Hepatic stellate cell (primary cell): ENCODE measurements at regions not wholly inside any gene's neighbourhood (a gene's known extent, or its start where the extent isn't known, plus 50 kb on each side); places are given as distances from the start of the nearest gene placed in this dataset.

ENCODE experiments used
- DNase-seq: peaks from one replicate; pipeline ENCODE4 v3.0.0; 2011; ENCODE audit warnings: low spot score

DNA sequence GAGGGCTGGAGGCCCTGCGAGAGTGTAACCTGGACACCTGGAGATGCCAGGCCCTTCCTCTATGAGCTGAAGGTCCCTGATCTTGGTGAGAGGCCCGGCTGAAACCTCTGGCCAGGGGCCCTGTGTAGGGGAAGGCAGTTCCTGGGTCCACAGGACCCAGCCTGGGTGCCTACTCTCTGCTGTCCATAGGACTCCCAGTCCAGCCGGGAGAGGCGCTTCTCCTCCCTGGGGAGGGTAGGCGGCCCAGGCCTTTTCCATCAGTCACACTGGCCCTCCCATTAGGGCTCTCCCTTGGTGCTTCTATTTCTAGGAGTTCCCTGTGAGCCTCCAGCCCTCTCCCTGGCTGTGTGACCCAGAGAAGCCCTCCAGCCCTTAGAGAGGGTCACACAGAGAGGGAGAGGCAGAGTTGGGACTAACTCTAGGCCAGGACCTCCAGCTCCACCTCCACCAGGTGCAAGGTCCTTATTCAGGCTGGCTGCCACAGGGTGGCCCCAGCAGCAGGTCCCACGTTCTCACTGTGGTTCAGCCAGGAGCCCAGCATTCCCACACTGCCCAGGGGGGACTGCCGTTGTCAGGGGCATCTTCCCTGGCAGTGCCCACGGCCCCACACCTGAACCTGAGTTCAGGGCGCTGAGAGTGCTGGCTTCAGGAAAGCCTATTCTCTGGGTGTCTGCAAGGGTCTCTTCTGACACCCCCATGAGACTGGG is 146.8 kb downstream of the SMAD6 start:
- no peak for DNase-seq

DNA sequence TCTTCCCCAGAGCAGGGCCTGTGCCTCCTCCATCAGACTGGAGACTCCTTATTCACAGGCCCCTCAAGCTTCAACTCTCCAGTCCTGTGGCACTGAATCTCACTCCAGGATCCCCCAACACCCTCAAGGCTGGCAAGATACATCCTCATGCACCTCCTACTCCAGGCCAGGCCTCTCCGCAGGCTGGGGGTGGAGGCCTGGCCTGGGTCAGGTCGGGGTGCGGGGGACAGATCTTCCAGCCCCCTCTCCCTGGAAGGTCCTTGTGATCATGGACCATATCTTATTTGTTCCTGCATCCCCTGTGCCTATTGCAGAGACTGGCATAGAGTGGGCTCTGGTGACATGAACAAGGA is 147.3 kb downstream of the SMAD6 start:
- DNase-seq = no peak

DNA sequence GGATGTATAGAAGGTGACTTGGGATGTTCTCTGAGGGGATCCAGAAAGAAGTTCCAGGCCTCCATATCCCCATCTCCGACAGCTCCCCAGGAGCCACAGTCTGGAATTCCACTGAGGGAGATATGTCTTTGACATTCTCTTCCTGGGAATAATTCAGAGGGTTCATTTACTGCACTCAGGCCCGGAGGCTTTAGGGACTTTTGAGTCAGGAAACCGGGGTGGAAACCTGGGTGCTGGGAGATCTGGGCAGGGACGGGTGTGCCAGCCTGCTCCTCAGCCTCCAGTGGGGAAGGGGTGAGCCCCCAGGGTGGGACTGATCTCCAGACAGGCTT is 147.7 kb downstream of the SMAD6 start:
- DNase-seq = no peak

DNA sequence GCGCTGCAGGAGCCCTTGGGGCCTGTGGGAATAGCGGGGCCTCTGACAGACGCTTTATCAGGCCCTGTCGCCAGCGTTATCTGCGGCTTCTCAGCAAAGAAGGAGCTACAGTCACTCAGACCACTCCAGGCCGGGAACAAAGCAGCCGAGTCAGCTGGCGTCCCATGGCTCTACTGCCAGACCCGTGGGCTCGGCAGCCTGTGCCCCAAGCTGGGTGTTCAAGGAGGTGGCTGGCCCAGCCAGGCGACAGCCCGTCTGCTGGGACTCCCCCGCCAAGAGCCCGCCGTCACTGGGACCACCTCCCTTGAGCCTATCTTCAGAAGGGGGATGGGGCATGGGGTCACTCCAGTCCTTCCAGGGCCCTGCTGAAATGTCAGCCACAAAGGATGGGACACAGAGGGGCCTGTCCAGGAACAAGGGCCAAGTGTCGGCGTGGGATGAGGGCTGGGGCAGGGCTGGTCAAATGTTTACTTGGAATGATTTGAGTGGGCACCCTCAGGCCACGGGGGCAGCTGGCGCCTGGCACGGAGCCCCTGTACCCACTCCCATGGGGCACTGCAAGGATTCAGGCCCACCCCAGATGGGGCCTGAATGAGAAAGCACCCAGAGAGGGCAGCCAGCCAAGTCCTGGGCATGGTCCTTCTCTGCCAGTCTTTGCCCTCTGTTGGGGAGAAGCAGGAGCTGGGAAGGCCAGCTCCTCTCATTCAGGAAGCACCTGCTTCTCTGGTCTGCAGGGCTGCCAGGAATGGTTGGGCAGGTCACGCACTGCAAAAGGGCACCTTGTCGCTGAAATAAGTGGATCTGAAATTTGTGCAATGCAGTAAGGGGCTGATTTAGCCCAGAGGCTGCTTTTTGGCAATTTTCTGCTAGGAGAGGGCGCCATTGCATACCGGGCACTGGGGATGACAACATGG is 148.3 kb downstream of the SMAD6 start:
- DNase-seq = no peak

DNA sequence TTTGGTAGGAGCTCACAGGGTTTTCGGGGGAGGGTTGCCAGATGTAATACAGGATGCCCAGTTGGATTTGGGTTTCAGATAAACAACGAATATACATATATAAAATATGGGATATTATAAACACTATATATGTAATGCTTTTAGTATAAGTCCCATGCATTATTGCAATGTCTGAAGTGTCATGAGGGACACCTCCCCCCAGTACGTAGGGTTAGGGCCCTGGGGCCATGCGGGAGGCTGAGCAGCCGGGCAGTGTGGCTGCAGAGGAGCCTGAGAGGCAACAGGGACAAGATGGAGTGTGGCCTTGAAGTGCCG is 148.9 kb downstream of the SMAD6 start:
- no peak for DNase-seq

DNA sequence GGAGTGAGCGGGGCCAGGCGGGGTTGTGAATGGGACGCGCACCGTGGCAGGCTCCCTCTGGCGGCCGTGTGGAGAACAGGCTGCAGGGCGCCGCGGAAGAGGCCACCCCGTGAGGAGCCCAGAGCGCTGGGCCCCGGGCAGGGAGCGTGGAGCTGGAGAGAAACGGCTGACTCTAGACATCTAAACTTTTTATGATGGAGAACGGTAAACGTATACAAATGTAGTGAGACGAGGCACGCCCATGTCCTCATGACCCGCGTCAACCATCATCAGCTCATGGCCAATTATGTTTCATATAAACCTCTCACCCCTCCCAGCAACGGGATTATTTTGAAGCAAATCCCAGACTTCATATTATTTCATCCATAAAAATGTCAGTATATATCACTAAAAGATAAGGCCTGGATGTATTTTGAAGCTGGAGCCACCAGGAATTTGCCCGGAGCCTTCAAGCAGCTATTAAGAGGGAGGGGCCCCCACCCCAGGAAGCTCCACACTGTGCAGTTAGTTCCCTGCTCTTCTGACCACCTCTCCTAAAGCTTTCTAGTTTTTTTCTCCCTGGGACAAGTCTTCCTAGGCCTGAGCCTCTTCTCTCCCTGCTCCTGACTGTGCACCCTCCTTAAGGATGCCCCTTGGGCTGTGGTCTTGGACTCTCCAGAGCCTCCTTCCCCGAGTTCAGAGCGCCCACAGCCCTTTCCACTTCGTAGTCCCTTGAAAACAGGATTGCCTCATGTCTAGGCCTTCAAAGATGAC is 149.5 kb downstream of the SMAD6 start:
- DNase-seq = peak; percentile 93

DNA sequence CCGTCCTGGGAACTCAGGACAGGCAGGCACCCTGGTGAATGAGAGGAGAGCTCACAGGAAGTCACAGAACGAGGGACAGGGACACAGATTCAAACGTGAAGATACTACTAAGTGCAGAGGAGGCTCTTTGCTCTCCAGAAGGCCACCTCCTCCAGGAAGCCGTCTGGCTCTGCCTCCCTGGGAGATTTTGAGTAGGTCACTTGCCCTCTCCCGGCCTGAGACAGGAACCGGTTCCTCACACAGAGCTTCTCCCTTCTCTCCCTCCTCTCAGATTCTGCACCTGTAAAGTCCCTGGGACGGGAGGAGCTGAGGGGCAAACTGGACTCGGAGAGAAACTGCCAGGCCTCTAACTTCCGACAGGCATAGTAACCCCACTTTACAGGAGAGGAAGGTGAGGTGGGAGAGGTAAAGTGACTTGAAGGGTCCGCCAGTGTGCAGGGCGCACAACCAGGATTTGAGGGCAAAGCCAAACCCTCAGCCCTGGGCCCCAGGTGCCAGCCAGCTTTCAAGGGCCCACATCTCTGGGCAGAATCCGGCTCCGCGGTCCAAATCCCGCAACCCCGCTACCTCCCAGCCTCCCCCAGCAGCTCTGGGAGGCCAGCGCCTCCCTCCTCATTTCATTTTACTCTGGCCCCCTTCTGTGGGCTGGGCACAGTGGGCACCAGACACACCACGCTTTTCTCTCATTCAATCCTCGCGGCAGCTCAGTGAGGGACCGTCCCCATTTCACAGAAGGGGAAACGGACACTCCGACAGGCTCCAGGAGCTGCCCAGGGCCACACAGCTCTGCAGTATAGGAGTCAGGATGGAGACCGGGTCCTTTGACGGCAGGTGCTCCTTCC is 150.2 kb downstream of the SMAD6 start:
- no peak for DNase-seq

DNA sequence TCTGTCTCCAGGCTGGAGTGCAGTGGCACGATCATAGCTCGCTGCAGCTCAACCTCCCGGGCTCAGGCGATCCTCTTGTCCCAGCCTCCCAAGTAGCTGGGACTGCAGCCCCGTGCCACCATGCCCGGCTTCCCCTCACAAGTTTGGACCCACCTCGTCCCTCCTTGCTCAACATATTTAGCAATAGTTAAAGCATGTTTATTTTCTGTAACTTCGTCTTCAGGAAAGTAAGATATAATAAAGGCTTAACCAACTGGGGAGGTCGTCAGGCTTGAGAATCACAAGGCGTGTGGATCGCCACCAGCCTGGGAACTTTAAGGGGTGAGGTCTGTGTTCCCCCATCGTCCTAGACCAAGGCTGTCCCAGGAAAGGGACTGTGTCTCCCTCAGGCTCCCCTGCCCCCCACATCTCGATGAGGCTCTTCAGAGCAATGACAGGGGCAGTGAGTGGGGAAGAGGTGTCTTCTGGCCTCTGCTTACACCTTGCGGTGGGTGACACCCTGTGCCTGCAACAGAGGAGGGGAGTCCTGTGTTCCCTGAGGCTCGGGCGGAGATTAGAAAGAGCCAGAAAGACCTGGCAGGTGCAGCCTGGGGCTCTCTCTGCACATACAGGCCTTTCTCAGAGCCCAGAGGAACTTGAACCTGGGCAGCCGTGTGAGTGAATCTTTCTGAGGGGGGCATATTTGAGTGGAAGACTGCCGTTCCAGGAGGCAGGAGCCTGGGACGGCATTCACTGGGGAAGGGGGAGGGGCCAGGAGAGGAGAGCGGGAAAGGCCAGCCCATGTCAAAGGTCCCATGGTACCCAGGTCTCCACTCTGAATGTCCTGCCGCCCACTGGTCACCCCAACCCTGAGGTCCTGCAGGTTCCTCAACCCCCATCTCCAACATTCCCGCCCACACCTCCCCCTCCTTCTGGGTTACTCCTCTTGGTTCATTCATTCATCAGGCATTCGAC is 152.3 kb downstream of the SMAD6 start:
- DNase-seq = no peak

DNA sequence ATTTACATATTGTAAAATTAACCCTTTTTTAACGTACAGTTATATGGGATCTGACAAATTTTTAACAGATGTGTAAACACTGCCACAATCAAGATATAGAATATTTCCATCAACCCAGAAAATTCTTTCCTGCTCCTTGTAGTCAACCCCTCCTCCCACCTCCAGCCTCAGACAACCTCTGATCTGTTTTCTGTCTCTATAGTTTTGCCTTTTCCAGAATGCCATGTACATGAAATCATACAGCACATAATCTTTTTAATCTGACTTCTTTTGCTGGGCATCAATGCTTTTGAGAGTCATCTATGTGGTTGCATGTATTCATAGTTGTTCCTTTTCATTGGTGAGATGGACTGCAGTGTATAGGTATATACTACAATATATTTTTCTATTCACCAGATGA is 153.0 kb downstream of the SMAD6 start:
- no peak for DNase-seq

DNA sequence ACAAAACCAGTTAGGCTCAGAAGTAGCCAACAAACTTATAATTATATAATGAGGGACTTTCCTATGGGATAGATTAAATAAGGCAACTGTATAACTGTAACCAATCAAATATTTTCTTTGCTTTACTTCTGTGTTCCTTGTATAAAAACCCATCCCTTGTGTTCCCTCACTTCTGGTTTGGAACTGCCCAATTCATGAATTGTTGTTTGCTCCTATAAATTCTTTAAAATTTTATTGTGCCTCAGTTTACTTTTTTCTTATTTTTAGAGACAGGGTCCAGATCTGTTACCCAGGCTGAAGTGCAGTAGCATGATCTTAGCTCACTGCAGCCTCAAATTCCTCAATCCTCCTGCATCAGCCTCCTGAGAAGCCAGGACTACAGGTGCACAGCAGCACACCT is 155.7 kb downstream of the SMAD6 start:
- DNase-seq = no peak

DNA sequence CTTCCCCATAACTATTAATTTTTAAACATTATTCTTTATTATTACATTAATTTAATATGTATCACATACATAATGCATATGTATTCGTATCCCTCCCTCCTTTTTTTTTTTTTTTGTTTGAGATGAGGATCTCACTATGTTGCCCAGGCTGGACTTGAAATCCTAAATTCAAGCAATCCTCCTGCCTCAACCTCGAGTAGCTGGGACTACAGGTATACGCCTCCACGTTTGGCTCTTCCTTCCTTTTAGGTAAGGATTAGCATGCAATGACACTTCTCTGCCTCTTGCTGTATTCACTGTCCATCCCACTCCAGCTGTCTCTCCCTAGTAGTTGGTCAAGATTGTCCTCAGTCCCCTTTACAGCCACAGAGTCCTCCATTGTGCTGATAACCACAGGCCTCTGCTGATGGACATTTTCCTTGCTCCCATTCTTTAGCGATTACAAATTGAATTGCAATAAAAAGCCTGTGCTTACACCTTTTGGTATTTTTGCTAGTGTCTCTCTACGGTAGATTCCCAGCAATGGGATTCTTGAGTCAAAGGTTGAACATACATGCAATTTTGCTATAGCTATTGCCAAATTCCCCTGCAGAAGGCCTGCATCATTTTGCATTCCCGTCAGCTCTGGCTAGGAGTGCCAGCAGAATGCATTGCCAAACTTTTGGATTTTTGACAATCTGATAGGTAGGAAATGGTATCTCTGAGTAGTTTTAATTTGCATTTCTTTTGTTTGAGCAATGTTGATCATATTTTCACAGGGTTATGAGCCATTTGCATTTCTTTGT is 156.6 kb downstream of the SMAD6 start:
- DNase-seq = no peak

DNA sequence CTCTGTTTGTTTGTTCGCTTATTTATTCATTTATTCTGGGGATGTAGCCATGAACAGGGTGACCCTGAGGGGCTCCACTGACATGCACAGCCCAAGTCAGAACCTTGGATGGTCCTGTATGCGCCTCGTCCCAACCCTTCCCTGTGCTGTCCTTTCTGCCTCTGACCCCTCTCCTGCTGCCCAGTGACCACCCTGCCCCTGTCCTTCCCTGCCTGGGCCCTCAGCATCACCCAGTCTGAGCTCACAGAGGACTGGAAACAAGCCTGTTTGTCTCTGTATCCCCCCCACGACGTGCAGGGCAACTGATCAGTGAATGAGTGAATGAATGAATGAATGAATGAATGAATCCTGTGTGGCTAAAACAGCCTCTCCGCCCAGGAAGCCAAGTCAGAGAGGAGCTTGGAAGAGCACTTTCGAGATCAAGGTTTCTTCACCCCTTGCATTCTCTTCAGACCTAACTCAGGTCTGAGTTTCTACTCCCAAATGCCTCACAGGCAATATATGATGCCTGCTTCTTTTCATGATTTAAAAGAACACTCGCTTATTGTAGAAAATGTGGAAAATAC is 157.7 kb downstream of the SMAD6 start:
- DNase-seq = no peak

DNA sequence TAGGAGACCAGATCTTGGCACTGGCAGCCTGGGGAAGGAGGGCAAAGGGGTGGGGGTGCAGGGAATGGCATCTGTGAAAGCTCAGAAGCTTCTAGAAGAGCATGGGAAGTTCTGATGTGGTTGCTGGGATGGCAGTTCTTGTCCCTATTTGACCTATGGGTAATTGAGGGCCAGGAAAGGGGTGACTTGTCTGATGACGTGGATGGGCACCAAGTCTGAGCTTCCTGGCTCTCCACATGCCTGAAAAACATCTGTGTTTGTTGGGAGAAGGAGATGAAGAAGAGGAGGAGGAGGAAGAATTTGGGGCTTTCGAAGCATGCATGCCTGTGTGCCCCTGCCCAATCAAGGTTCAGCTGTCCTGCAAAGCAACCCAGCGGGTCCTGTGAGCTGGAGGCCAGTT is 158.8 kb downstream of the SMAD6 start:
- DNase-seq = no peak

DNA sequence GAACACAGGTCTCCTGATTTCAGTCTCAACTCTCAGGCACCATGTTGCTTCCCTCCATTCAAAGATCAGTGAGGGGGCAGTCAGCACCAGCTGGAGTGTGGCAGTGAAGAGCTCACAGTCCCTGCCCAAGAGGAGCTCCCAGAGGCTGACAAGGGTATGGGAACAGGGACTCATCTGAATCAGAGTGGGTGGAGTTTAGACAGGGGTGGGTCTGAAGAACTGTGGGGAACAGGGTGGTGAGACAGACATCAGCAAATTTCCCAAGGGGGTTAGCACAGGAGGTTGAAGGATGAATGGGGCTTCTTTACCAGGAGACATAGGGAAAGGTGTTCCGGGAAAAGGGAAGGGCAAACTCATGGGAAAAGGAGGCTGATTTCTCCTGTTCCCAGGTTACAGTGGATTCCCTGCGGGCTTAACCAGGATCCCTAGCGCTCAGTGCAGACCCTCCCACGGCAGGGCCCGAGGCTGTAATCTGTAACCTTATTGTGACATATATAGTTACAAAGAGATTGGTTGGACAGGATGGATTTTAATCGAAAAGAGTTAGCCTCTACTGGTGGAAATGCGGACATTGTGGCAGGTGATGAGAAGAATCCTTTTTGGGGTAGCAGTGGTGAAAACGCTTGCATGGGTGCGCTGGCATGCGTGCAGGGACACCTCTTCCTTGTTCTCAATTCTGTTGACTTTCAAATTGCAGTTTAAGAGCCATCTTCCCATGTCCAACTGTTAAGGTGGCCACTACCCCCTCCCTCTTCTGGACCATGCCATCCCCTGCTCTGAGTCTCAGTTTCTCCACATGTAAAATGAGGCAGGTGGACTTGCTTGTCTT is 160.3 kb downstream of the SMAD6 start:
- DNase-seq = peak; percentile 70

DNA sequence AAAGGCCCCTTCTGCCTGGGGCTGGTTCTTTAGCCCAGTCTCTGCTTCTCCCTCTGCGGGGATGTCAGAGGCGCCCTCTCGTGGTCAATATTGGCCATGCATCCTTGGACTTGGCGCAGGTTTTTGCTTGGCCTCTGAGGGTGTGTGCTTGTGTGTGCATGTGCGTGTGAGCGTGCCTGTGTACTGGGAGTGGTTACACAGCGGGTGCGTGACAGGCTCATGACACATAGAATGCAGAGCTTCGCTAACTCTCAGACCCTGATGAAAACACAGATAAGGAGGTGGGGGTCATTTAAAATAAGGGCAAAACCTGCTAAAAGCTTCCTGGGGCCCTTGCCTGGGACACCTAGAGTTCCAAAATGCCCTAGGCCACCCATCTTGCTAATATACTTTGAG is 160.9 kb downstream of the SMAD6 start:
- DNase-seq = peak; percentile 84

DNA sequence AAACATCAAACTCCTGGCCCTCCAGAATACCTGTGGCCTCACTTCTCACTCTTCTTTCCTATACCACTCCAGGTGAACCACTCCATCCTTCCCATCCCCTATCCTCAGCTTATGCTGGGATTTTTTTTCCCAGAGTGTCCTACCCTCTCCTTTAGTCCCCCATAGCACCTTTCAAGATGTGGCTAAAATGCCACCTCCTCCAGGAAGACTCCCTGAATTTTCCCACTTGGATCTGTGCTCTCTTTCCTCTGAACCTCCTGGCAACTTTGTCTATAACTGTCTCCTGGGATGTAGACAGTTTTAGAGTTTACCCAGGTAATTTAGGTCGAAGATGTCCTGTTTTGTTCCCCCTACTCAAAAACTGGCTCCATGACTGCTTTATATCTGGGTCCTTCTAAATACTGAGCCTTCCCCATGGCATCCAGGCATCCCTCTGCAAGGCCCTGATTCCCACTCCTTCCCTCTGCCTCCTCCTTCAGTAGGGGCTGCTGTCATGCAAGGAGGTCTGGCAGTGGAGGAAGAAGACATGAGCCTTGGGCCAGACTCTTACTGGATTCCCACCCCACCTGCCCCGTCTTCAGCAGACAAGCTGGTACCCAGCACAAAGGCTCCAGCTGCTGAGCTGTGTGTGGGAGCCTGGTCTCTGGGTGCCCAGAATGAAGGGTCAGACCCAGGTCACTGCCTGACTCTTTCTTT is 161.5 kb downstream of the SMAD6 start:
- DNase-seq = no peak

DNA sequence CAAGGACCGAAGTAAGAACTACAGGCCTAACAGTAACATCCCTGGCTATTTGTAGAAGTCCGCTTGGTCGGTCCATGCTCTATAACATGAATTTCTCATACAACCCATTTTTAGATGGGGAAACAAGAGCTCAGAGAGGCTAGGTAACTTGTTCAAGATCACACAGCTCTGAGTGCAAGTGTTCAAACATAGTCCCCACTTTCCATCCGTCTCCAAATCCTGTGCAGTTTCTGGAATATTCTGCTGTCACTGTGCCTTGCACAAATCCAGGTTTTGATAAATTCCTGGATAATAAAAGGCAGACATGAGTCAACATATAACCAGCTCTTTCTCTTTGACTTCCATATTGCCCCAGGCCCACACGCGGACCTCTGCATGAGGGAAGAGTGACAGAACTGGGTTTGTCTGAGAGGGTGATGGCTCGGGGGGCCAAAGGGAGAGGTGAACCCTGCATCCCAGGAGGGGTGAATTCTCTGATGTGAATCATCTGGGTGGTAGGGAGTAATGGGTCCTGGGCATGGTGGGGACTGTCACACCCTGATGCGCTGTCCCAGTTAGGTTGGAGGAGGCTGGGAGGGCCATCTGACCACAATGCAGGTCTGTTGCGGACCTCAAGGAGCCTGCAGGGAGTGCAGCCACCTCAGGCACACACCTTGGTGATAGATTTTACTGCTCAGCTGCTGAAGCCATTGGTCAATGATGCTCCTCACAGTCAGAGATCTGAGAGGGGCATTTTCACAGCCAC is 162.2 kb downstream of the SMAD6 start:
- DNase-seq = no peak

DNA sequence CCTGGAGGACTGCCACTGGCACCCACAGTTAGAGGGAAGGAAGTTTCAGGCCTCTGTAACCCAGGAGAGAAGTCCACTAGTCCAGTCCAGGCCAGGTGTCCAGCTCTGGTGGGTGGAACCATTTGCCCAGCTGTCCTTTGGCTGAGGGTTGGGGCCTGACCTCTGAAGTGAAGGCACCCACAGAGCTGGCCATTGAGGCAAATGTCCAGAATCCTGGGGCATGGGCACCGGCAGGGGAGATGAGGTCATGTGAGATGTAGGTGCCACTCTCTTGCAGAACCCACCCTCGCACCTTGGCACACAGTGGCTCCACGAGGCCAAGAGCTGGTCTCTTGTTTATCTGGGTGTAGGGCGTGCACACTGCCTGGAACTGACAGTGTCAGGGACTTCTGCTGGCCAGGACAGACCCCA is 162.8 kb downstream of the SMAD6 start:
- DNase-seq = no peak
